Posterior vena cava (tissue), 2 donors: ENCODE measurements at regions not wholly inside any gene's neighbourhood (a gene's known extent, or its start where the extent isn't known, plus 50 kb on each side); places are given as distances from the start of the nearest gene placed in this dataset.

ENCODE experiments used
- DNase-seq: peaks from one replicate; pipeline ENCODE4 v3.0.0-alpha.2; 2020; ENCODE audit warnings: low spot score
- intact Hi-C, 2 donors: fragments of 100-400 bp; cut with DNase I; formaldehyde crosslinking; loops; one replicate each; pipeline versions ENCODE4 v1.14.1 to v1.14.2; 2022 to 2023
- donor health status: DM: yes; HTN: yes; CAD: no.
- donor health status: DM: yes; HTN: yes; CAD: no.

- no peak for DNase-seq
These were observed 231.9 kb downstream of the PTPRU start for GRCh38 chr1:29467989-29468900.

GRCh38 chr1:29466258-29466657 lies 229.9 kb downstream of the PTPRU start:
- intact Hi-C loops = no loop called here
- DNase-seq = no peak

More at GRCh38 chr1:29467989-29468900, 231.9 kb downstream of the PTPRU start:
- intact Hi-C loops = no loop called here

GRCh38 chr1:29465755-29466154 lies 229.4 kb downstream of the PTPRU start:
- intact Hi-C loops = no loop called here

GRCh38 chr1:29462096-29462495 lies 225.8 kb downstream of the PTPRU start:
- intact Hi-C loops = no loop called here
- DNase-seq = no peak

More at GRCh38 chr1:29465755-29466154, 229.4 kb downstream of the PTPRU start:
- no peak for DNase-seq

GRCh38 chr1:29461115-29461739 lies 224.9 kb downstream of the PTPRU start:
- DNase-seq = no peak
- intact Hi-C loops = no loop called here

GRCh38 chr1:29460694-29461093 lies 224.4 kb downstream of the PTPRU start:
- intact Hi-C loops = no loop called here
- DNase-seq = no peak

- intact Hi-C loops = no loop called here
- DNase-seq = no peak
These were observed 223.8 kb downstream of the PTPRU start for GRCh38 chr1:29460041-29460610.

GRCh38 chr1:29459620-29459945 lies 223.3 kb downstream of the PTPRU start:
- DNase-seq = no peak
- intact Hi-C loops = no loop called here

- intact Hi-C loops = no loop called here
- DNase-seq = no peak
These were observed 222.7 kb downstream of the PTPRU start for GRCh38 chr1:29458737-29459619.

- DNase-seq = no peak
- intact Hi-C loops = no loop called here
These were observed 221.4 kb downstream of the PTPRU start for GRCh38 chr1:29457496-29458368.

- no peak for DNase-seq
- intact Hi-C loops = no loop called here
These were observed 220.5 kb downstream of the PTPRU start for GRCh38 chr1:29456685-29457435.

GRCh38 chr1:29455781-29456180 lies 219.5 kb downstream of the PTPRU start:
- intact Hi-C loops = no loop called here
- DNase-seq = no peak

- DNase-seq = no peak
- intact Hi-C loops = no loop called here
These were observed 218.5 kb downstream of the PTPRU start for GRCh38 chr1:29454616-29455380.

- intact Hi-C loops = no loop called here
- DNase-seq = no peak
These were observed 217.3 kb downstream of the PTPRU start for GRCh38 chr1:29453502-29454240.

GRCh38 chr1:29452463-29453230 lies 216.3 kb downstream of the PTPRU start:
- no peak for DNase-seq
- intact Hi-C loops = no loop called here

GRCh38 chr1:29451368-29451892 lies 215.1 kb downstream of the PTPRU start:
- intact Hi-C loops = no loop called here
- no peak for DNase-seq
